HG03108 (cell line): ENCODE measurements at regions not wholly inside any gene's neighbourhood (a gene's known extent, or its start where the extent isn't known, plus 50 kb on each side); places are given as distances from the start of the nearest gene placed in this dataset.

Experiments used
- ATAC-seq: cut with Tn5 transposase; IDR thresholded peaks from one replicate; pipeline ENCODE4 v1.9.1; 2021; ENCODE audit warnings: moderate library complexity; ENCODE audit not compliant: unreplicated experiment

GRCh38 chr3:24905266-24905665, 410.6 kb upstream of the THRB start:
- ATAC-seq, result no peak

- no peak for ATAC-seq
Observed at GRCh38 chr3:24907106-24907505, 412.5 kb upstream of the THRB start.

- no peak for ATAC-seq
Observed at GRCh38 chr3:24911076-24911475, 416.4 kb upstream of the THRB start.

- ATAC-seq, result no peak
Observed at GRCh38 chr3:24915639-24916038, 421.0 kb upstream of the THRB start.

- ATAC-seq, result no peak
Observed at GRCh38 chr3:24917908-24918307, 423.3 kb upstream of the THRB start.

- no peak for ATAC-seq
Observed at GRCh38 chr3:24923570-24923969, 428.9 kb upstream of the THRB start.

GRCh38 chr3:24929521-24929920, 434.9 kb upstream of the THRB start:
- ATAC-seq, result no peak

- no peak for ATAC-seq
Observed at GRCh38 chr3:24933401-24933800, 438.8 kb upstream of the THRB start.

GRCh38 chr3:24936574-24936973, 441.9 kb upstream of the THRB start:
- no peak for ATAC-seq

GRCh38 chr3:24937228-24937627, 442.6 kb upstream of the THRB start:
- ATAC-seq, result no peak

- no peak for ATAC-seq
Observed at GRCh38 chr3:24937780-24938179, 443.1 kb upstream of the THRB start.

GRCh38 chr3:24943961-24944360, 449.3 kb upstream of the THRB start:
- ATAC-seq, result no peak

- no peak for ATAC-seq
Observed at GRCh38 chr3:24944805-24945520, 450.3 kb upstream of the THRB start.

GRCh38 chr3:24945563-24945962, 450.9 kb upstream of the THRB start:
- ATAC-seq, result no peak

- no peak for ATAC-seq
Observed at GRCh38 chr3:24947103-24947502, 452.5 kb upstream of the THRB start.

- no peak for ATAC-seq
Observed at GRCh38 chr3:24951180-24951579, 456.5 kb upstream of the THRB start.

GRCh38 chr3:24952388-24952787, 457.7 kb upstream of the THRB start:
- no peak for ATAC-seq

GRCh38 chr3:24953060-24953771, 458.6 kb upstream of the THRB start:
- ATAC-seq, result no peak

GRCh38 chr3:24956613-24957012, 462.0 kb upstream of the THRB start:
- ATAC-seq, result no peak

GRCh38 chr3:24958271-24958670, 463.6 kb upstream of the THRB start:
- no peak for ATAC-seq

GRCh38 chr3:24958910-24959447, 464.3 kb upstream of the THRB start:
- no peak for ATAC-seq
